GM18858 (cell line): ENCODE measurements at regions not wholly inside any gene's neighbourhood (a gene's known extent, or its start where the extent isn't known, plus 50 kb on each side); places are given as distances from the start of the nearest gene placed in this dataset.
"Not testable (repeated sequence)": the region's sequence is repeated elsewhere in the genome, so short reads cannot be mapped to it uniquely, and the experiment has no call there.

ENCODE experiments used
- ATAC-seq: cut with Tn5 transposase; IDR thresholded peaks from one replicate; pipeline ENCODE4 v1.9.1; 2021; ENCODE audit not compliant: unreplicated experiment

- ATAC-seq, result no peak
Measured at GRCh38 chr4:31442236-31442635, 722.1 kb downstream of the PCDH7 start.

DNA sequence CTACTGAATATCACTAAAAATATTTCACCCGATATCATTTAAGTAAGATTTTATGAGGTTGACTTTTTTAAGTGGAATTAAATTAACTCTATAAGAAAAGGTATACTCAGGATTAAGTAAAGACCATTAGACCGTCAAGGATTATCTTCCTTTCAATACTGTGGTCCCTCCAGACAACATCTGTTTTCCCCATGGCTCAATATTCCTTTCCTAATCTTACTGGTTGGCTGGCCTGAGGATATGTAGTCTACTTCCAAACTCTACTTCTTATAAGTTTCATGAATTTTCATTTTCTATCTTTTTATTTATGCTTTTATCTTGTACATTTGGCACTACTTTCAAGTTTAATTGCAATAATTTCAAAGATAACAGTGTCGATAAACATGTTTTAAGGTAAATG is 725.4 kb downstream of the PCDH7 start:
- no peak for ATAC-seq

DNA sequence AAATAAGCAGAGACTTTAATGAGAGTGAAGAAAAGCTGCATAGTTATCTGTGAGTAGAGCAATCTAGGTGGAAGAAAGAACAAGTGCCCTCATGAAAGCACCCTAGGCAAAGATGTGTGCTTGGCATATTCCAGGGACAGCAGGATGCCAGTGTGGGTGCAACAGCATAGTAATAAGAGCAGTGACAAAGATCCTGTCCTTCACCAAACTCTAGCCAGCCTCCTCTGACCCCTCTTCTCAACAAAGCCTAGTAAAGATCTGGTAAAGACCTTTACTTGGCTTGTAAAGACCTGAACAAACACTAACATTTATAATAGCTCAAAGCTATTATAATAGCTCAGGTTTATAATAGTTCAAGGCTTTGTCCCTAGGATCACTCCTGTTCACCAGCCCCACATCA is 735.4 kb downstream of the PCDH7 start:
- no peak for ATAC-seq

DNA sequence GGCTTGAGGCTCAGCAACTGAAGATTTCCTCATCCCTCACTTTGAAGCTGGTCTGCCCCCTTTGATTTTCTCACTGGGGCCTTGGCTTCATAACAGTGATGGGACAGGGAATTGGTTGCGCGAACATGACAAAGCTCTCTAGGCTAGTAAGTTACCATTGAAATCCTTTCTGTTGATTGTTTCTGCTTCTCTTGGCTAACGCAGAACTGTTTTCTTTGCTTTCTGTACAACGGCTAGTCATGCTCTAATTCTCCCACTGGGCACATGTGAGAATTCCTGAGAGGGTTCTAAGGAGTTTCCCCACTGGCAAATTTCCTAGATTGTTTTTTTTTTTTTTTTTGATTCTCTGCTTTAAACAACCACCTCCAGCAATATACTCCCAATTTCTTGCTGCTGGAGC is 738.6 kb downstream of the PCDH7 start:
- no peak for ATAC-seq

DNA sequence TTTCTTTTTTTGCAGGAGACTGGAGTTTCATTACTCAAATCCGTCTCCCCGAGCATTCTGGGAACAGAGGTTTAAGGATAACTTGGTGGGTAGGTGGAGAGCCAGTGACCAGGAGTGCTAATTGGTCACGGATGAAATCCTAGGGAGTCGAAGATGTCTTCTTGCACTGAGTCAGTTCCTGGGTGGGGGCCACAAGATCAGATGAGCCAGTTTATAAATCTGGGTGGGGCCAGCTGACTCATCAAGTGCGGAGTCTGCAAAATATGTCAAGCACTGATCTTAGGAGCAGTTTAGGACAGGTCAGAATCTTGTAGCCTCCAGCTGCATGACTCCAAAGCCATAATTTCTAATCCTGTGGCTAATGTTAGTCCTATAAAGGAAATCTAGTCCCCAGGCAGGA is 741.3 kb downstream of the PCDH7 start:
- ATAC-seq, result no peak

DNA sequence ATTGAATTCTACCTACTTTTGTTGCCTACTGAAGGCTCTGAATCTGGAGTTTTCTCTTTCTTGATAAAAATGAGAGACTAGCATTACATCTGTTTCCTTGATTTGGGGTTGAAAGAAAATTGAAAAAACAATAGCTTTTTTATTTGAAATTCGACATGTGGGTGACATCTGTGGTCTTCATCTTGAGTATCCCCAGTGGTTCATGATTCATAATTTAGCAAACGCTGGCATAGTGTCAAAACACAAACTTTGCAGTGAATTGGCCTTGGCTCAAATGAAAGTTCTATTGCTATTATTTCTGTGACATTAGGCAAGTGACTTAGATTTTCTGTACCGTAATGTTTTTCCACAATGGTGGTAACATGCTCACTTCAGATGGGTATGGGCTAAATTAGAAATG is 747.6 kb downstream of the PCDH7 start:
- ATAC-seq, result no peak

- no peak for ATAC-seq
Measured at GRCh38 chr4:31474221-31474620, 754.1 kb downstream of the PCDH7 start.

DNA sequence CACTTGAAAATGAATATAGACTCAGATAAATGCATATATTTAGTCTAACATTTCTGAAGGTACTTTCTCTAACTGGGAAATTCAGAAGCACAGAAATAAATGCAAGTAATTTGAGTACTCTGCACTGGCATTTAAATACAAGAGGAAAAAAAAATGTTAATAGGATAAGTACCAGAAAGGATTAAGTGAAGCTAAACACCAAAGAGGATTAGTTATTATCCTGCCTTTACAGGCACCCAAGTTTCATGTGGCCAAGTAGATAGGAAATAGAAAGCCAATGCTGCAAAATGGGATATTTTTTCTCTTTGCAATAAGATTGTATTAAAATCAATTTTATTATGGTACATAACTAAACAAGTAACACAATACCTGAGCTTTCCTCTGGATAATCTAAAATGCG is 762.5 kb downstream of the PCDH7 start:
- ATAC-seq, result no peak

GRCh38 chr4:31499216-31499615 is 779.0 kb downstream of the PCDH7 start:
- not testable (repeated sequence) for ATAC-seq

DNA sequence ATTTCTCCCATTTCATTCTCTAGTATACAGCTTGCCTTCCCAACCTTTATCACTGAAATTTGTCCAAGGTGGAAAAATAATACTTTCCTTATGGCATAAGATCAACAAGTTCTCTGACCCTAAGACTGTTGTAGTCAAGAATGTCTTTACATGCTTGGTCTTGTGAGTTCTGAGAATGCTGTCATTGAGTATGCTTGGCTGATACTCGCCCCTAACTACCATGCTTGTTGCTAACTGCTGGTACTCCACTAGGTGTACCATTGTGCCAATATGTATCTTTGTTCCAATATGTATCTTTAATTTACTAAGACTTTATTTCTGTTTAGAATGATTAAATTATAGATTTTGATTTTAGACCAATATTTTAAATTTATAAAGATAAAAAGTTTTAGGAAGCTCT is 796.4 kb downstream of the PCDH7 start:
- no peak for ATAC-seq

DNA sequence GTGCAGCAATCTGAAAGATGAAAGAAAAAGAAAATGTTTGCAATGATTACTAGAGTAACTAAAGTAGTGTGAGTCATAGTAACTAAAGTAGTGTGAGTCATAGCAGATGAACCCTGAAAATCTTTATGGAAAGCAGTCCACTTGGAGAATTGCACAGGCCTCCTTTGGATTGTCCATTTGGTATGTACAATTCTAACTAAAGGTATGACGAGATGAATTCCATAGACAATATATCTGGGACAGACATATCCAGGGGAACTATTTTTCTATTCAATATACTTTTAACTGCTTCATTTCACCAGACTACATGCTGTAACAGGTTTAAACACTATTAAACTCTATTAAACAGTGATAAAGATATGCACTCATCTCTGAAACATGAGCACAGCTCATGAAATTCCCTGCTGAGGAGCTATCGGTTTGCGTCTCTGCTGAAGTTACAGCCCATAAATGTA is 798.7 kb downstream of the PCDH7 start:
- ATAC-seq, result no peak

DNA sequence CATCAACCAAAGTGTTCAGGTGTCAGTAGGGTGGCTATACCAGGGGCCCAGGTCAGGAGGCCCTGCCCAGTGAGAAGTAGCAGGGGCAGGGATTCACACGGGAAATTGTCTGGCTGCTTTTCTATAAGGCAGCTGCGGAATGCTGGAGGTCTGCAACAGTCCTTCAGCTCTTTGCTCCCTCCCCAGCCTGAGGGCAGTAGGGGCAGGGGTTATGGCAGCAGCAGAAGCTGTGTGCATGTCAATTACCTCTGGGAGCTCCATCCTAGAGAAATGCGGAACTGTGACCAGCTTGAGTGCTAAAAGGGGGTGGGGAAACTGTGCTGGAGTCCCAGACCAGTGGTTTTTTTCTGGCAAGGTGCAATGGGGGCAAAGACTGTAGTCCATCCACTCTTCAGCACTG is 810.4 kb downstream of the PCDH7 start:
- no peak for ATAC-seq

DNA sequence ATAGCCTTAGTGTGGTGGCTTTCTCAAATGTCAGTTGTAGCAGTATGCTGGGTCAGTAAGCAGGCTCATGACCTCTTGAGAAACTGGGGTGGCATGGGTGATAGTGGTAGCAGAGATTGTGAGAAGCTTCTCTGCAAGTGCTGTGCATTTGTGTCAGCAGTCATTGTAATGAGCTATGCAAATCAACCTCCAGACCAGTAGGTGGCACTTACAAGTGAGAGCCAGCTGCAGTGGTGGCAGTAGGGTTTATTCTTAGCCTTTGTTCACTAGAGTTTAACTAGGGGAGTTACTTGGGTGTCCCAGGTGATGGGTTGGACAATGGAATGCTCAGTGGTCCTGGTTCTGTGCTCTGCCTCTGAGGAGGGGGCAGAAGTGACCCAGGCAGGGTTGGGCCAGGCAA is 818.7 kb downstream of the PCDH7 start:
- ATAC-seq, result no peak

DNA sequence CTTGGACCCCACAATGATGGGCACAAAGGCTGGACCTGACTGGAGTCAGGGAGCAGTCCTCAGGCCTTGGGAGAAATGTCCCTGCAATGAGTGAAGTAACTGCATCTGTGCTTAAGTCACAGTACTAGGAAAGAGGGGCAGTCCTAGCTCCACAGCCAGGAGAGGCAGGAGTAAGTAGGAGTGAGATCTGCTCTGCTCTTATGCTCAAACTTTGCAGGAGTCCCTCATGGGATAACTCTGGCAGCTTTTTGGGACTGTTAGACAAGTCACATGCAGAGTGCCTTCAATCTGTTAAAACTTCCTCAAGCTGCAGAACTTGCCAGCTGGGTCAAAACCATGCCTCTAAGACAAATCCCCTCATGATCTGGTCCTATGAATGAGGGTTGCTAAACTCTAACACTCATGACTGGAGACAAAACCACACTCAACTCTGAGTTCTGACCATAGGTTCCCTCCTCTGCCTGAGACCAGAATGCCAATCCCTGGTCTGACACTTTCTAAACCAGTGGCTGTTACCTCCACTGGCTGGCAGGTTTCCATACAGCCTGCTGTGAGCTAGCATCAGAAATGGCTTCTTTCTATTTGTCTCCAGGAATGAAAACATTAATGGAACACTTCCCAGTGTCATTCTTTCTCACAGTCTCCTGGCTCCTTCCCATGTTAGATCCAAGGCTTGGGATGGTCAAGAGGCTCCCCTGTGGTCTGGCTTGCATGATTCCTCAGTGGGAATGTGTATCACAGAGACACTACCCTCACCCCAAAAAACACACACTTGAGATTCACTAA is 819.3 kb downstream of the PCDH7 start:
- ATAC-seq, result no peak

- no peak for ATAC-seq
Measured at GRCh38 chr4:31545330-31545729, 825.2 kb downstream of the PCDH7 start.

GRCh38 chr4:31545755-31546154 is 825.6 kb downstream of the PCDH7 start:
- ATAC-seq, result no peak

DNA sequence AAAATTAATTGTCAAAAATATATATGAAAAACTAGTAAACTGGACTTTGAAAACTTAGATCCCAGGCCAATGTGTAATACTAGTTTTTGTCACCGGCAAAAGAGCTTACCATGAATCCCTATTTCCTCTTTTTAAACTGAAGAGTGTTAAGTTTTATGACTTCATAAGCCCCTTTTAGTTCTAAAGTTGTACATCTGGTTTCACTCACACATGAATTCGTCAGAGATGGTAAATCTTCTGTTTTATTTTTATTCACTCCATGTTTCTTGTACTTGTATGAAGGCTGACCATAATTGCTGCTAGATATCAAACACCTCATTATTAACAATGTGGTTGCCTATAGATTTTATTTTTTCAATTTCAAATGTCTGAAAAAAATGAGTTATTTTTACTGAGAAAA is 827.9 kb downstream of the PCDH7 start:
- no peak for ATAC-seq

- ATAC-seq, result no peak
Measured at GRCh38 chr4:31548823-31549222, 828.7 kb downstream of the PCDH7 start.

DNA sequence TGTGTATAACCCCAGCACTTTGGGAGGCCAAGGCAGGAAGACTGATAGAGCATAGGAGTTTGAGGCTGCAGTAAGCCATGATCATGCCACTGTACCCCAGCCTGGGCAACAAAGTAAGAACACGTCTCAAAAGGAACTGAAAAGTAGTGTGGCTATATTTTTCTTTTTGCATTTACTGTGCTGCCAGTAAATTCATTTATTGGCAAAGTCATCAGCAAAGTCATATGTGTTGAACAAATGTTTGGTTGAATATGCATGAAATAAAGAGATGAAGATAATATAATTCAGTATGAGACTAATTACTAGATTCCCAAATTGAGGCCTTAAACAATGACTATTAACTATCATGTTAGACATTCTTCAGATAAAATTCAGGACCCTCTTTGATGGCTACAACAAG is 829.1 kb downstream of the PCDH7 start:
- ATAC-seq, result no peak

DNA sequence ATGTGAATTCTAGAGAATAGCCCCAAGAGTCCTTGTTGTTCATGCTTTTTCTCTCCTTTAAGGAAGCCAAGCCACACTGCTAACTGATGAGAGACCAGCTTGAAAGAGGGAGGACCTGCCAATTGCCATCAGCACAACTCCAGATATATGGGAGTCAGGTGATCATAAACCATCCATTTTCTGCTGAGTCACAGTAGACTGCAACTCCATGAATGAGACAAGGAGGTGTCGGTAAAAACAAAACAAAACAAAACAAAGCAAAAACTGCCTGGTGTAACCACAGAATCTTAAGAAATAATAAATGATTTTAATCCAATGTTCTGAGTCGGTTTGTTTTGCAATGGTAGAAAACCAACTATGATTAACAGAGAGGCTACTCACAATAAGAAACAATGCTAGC is 837.3 kb downstream of the PCDH7 start:
- ATAC-seq, result no peak

- no peak for ATAC-seq
Measured at GRCh38 chr4:31573554-31573953, 853.4 kb downstream of the PCDH7 start.

- no peak for ATAC-seq
Measured at GRCh38 chr4:31575504-31575903, 855.3 kb downstream of the PCDH7 start.

DNA sequence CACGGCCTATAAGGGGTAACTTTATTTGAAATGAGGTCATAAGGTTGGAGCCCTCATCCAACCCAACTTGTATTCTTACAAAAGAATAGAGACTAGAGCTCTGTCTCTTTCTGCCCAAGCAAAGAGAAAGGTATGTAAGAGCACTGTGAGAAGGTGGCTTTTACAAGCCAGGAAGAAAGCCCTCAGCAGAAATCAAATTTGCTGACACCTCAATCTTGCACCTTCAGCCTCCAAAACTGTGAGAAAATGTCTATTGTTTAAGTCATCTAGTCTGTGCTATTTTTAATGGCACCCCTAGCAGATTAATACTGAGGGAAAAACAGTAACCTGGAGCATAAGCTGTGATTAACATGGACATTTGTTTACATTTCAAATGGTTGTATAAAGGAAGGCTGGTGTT is 860.7 kb downstream of the PCDH7 start:
- no peak for ATAC-seq
